Activated effector memory CD4-positive, alpha-beta T cell treated with anti-CD3 and anti-CD28 coated beads, Interleukin-2, amount 50 U/mL, for 16 hours (primary cell): ENCODE measurements at regions not wholly inside any gene's neighbourhood (a gene's known extent, or its start where the extent isn't known, plus 50 kb on each side); places are given as distances from the start of the nearest gene placed in this dataset.
"Not testable (repeated sequence)": the region's sequence is repeated elsewhere in the genome, so short reads cannot be mapped to it uniquely, and the experiment has no call there.

Source experiments
- DNase-seq: peaks from one replicate; pipeline ENCODE4 v3.0.0-alpha.2; 2020

DNA sequence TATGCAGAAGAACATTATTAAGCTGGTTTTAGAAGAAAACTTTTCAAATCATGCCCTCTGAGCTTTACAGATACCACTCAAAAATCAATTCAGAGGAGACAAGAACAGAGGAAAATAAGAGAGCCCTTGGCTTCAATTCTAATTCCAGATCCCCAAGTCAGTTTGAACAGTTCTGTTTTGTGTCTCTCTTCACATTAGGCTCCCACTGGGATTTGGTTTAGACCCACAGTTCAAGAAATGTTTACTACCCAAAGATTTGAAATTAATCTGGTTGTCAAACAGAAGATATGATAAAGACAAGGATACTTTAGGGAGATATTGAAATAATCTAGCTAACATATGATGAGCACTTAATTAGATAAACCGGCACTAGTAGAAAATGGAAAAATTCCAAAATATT, 329.5 kb downstream of the RAD51AP2 start:
- no peak for DNase-seq

DNA sequence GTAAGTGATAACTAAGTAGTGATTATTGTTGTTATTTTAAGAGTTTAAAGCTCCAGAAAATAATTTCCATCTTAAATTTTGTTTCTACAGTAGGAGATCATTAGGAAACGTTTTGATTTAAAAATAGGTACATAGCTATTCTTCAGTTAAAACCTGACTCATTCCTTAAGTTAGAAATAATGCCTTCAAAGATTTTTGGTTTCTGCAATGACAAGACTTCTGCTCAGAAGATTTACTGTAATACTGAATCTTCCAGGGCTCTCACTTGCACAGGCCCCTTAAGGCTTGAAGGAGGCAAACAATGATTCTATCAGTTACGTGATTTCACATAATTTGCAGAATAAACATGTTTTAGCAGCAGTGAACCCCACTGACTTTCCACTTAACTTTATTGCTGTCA, 333.7 kb downstream of the RAD51AP2 start:
- DNase-seq: no peak

DNA sequence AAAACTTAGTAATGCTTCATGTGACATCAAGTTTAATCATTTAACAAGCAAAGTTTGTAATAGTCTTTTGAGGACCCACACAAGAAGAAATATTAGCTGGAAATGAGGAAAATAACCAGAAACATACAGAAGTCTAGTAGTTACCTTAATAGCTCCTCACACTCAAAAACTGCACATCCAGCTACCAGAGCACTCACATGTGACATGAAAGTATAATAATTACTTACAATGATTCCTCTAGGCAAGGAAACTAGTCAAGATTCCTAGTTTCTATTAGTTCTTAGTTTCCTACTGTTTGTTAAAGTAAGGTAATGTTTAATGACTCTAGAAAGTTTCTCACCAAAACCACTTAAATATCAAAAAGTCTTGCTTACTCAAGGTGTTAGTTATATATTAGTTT, 335.8 kb downstream of the RAD51AP2 start:
- no peak for DNase-seq

GRCh38 chr2:17181051-17181752, 337.0 kb downstream of the RAD51AP2 start:
- DNase-seq: no peak

- DNase-seq: no peak
Observed at GRCh38 chr2:17179145-17179808, 339.0 kb downstream of the RAD51AP2 start.

GRCh38 chr2:17177088-17177487, 341.2 kb downstream of the RAD51AP2 start:
- no peak for DNase-seq

- DNase-seq: no peak
Observed at GRCh38 chr2:17171446-17172049, 346.7 kb downstream of the RAD51AP2 start.

DNA sequence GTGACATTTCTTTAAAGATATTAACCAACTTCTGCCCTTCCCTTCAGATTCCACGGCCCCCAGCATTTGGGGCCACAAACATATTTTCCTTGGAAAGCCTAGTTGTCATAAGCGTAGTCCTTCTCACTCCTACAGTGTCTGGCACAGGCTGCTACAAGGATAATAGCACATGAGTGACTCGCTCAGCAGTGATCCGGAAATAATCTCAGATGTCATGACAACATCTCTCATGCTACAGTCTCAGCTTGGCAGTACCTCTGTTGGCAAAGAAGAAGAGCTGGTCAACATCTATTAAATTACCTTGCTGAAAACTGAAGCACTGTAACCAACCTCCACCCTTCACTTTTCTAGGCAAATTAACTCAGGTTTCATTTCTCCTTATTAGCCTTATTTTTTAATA, 351.7 kb downstream of the RAD51AP2 start:
- DNase-seq: no peak

- no peak for DNase-seq
Observed at GRCh38 chr2:17164550-17164949, 353.7 kb downstream of the RAD51AP2 start.

GRCh38 chr2:17163638-17164037, 354.6 kb downstream of the RAD51AP2 start:
- DNase-seq: no peak

- no peak for DNase-seq
Observed at GRCh38 chr2:17162713-17163112, 355.5 kb downstream of the RAD51AP2 start.

DNA sequence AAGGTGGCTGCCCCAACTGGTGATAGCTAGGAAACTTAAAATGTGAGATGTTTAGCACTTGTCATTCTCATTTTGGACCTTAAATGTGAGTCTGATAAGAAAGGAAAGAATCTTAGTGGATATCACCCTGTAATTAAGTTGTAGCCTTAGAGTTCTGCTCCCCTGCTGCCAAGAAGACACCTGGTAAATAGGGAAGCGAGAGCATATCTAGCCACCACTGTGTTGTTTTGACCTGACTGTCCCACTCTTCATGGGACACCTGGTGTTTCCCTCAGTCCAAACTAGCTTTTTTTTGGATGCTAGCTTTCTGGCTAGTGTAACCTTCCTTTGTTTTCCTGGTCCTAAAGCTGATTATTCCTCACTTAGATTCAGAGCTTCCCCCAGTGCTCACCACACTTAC, 357.6 kb downstream of the RAD51AP2 start:
- no peak for DNase-seq

- DNase-seq: no peak
Observed at GRCh38 chr2:17156086-17156485, 362.2 kb downstream of the RAD51AP2 start.

DNA sequence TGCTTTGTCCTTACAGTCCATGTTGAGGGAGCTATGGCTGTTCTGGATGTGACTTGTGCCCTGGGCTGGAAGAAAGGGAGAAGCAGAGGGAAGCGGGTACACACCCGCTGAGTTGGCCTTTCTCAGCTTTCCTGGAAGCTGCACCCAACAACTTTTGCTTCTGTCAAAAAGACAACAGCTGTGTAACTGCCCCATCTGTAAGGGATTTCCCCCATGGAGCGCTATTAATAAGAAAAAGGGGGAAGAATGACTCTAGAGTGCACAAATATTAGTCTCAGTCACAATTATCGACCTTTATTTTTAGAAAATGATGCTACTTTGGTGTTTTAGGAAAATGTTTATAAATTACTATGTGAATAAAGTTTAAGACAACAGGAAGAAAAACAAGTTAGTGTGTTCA, 368.3 kb downstream of the RAD51AP2 start:
- DNase-seq: no peak

- DNase-seq: no peak
Observed at GRCh38 chr2:17148407-17149145, 369.7 kb downstream of the RAD51AP2 start.

- DNase-seq: no peak
Observed at GRCh38 chr2:17146358-17146757, 371.9 kb downstream of the RAD51AP2 start.

- no peak for DNase-seq
Observed at GRCh38 chr2:17136877-17137276, 381.4 kb downstream of the RAD51AP2 start.

DNA sequence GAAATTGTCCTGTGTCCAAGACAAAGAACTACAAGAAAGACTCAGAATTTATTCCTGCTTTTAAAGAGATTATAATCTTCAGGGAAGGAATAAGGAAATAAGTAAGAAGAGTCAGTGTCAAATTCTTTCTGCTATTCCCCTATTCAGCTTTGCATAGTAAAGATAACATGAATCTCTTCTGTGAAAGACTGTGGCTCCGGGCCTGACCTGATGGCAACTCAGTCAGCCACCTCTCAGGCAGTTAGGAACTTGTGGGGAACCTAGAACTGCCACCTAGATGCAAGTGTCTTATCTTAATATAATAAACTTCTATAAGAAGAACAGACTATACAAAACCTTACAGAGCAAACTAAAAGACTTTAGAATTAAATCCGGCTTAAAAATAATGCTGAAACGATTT, 382.0 kb downstream of the RAD51AP2 start:
- no peak for DNase-seq

GRCh38 chr2:17135619-17136018, 382.6 kb downstream of the RAD51AP2 start:
- no peak for DNase-seq

DNA sequence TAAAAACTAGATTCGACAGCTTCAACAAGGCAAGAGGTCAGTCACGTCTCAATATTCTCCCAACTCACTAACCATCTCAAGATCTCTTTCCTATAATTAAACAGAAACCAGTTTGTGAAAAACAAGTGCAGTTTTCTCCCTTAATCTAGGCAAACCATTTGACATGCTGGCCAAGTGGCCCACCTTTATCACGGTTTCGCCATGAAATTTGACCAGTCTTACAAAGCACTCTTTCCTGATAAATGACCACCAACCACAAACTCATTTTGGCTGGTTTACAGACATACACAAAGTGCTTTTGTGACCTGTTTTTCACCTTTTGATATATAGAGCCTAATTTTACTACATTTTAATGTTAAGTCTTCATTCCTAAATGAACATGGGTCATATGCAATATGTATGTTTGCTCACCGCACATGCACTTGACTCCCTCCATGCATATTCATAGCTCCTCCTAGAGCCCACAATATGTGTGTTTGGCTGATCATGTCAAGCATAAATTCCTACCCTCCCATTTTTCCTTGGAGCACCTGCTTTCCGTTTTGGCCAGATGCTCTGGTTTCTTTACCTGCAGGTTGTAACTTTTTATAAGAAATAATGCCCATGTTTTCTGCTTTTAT, 385.1 kb downstream of the RAD51AP2 start:
- no peak for DNase-seq

GRCh38 chr2:17130627-17131026, 387.6 kb downstream of the RAD51AP2 start:
- DNase-seq: not testable (repeated sequence)

DNA sequence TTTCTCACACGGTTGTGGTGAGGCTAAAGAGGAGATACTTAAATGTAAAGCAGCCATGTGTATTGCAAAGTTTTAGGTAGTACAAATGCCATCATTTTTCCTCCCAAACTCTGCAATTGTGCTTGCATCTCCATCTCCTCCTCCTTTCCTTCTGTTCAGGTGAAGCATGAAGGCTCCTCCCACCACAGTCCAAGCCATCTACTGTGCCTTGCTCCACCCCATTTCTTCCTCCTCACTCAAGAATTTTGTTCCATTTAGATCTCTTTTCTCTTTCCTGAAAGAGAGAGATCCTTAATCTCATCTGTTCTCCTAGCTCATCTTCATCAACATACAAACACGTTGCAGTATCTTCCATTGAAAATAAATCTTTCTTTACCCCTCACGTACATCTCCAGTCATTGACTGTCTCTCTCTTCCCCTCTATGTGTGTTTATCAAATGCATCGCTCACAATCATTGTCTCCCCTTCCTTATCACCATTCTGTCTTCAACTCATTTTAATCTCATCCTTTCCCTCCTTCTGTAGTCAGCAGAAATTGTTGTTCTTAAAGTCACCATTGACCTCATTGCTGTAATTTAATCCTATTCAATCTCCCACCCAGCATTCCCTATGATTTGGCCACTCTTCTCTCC, 392.1 kb downstream of the RAD51AP2 start:
- DNase-seq: no peak
